ENCODE measurements at regions not wholly inside any gene's neighbourhood (a gene's known extent, or its start where the extent isn't known, plus 50 kb on each side); places are given as distances from the start of the nearest gene placed in this dataset.
"Not testable (repeated sequence)": the region's sequence is repeated elsewhere in the genome, so short reads cannot be mapped to it uniquely, and the experiment has no call there.

DNA sequence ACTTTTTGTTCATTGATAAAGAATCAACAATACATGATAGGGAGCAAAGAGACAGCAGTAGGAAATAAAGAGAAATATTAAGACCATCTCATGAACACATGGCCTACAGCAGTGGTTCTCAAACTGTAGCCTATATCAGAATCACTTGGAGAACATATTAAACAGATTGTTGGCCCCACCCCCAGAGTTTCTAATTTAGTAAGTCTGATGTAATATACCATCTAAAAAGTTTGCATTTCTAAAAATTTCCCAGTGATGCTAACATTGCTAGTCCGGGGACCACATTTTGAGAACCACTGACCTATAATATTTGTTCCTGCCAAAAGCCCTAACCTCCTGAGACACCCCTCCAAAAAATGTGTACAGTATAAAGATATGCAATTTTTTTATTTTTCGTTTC, 306.2 kb upstream of the NREP start:
- FAIRE-seq, result no peak
- no peak for DNase-seq (ENCODE audit: insufficient read length, low spot score)
- no peak for TF ChIP-seq POLR2A (IDR thresholded peaks at IDR 0.05; ENCODE audit: low read depth, low read length)

DNA sequence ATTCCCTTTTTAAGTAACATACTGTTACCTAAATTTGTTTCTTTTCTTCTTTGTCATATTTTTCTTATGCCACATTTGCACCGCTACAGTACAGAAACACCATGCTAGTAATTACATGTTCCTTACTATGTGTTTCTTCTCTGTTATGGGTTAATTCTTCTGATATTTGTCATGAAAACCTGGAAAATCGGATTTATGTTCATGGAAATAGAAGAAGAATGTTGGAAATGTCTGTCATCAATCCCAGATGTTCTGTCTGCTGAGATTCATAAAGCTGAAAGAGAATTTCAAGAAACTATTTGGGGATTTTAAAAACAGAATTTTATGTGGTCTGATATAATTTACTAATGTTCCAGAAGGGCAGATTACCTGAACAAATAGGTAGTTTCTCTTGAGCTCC, 305.2 kb upstream of the NREP start:
- TF ChIP-seq POLR2A (IDR thresholded peaks at IDR 0.05; ENCODE audit: low read depth, low read length), result no peak
- DNase-seq (ENCODE audit: insufficient read length, low spot score), result no peak
- FAIRE-seq, result no peak

DNA sequence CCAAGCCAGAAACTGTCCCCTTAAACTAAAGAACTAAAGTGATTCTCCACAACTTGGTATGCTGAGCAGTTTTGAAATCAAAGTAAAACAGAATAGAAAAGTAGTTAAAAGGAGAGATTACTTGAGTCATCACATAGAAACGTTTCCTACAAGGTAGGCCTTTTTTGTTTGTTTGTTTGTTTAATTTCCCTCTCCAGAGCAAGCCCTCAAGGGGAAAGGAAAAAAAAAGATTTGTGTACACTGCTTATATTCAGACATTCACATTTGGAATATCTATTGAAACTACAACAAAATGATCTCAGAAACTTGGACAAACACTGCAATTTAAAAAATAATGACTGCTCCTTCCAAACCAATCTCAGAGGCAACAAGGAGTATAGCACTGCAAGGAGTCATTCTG, 304.7 kb upstream of the NREP start:
- no peak for TF ChIP-seq POLR2A (IDR thresholded peaks at IDR 0.05; ENCODE audit: low read depth, low read length)
- no peak for FAIRE-seq
- DNase-seq (ENCODE audit: insufficient read length, low spot score), result no peak

DNA sequence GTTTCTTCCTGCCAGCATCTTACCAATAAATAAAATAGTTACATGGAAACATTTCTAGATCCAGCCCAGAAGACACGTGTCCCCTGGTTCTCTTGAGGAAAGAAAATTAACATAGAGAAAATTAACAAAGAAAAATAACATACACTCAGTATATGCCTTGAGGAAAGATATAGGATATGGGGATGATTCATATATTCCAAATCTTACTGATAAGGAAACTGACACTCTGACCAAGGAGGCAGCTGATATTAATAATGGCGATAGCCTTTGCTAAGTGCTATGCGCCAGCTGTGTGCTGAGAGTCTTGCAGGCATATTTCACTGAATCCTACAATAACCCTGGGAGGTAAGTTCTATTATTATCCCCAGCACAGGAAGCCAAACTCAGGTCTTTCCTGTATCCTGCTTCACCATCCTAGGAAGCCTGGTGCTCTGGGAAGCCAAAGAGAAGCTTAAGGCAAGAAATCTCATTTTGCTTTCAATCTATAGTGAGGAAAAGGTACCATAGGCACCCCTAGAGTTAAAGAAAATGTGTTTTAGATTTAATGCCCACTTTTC, 302.7 kb upstream of the NREP start:
- DNase-seq (ENCODE audit: insufficient read length, low spot score) (no peak), FAIRE-seq (no peak)
- no peak for TF ChIP-seq POLR2A (IDR thresholded peaks at IDR 0.05; ENCODE audit: low read depth, low read length)

DNA sequence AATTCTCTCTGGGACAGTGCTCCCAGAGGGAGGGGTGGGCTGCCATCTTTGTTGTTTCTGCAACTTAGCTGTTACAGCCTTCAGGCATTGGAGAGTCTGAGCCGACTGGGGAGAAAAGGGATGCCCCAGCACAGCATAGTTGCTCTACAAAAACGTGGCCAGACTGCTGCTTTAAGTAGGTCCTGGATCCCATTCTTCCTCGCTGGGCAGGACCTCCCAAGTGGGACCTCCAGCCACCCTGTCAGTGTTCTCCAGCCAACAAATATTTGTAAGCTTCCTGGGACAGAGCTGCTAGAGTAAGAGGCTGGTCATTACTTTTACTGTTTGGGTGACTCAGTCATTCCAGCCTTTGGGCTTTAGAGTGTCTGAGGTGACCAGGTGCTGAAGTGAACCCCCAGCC, 292.7 kb upstream of the NREP start:
- no peak for TF ChIP-seq POLR2A (IDR thresholded peaks at IDR 0.05; ENCODE audit: low read depth, low read length)
- DNase-seq (ENCODE audit: insufficient read length, low spot score) (no peak), FAIRE-seq (no peak)

DNA sequence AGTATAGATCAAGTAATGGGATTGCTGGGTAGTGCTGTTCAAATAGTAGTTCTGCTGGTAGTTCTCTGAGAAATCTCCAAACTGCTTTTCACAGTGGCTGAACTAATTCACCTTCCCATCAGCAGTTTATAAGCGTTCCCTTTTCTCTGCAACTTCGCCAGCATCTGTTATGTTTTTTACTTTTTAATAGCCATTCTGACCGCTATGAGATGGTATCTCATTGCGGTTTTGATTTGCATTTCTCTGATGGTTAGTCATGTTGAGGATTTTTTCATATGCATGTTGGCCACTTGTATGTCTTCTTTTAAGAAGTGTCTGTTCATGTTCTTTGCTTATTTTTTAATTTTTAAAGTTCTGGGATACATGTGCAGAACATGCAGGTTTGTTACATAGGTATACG, 279.2 kb upstream of the NREP start:
- TF ChIP-seq POLR2A (IDR thresholded peaks at IDR 0.05; ENCODE audit: low read depth, low read length), result no peak
- peak; percentile 45 for FAIRE-seq
- no peak for DNase-seq (ENCODE audit: insufficient read length, low spot score)

DNA sequence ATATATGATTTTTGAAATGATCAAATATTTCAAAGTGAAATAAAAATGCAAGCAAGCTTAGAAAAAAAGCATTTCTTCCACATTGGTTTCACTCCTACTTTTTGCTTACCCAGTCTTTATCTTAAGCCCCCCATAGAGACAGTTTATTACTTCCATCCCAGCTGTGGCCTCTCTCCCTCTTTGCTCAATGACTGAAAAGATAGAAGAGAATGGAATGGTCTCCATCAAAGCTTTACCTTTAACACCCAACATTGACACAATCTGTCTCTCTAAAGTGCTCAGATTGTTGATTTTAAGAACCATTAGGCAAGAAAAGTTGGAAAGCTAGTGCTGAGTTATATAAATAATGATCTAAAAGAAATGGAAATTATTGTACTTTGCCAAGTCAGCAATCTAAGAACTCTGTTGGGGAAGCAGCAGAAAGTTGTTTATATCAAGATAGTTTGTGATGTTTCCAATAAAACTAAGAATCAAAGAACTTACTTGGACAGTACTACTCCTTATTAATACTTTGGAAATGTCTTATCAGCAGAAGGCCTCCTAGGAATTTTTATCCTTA, 277.5 kb upstream of the NREP start:
- DNase-seq (ENCODE audit: insufficient read length, low spot score) (no peak), FAIRE-seq (no peak)
- TF ChIP-seq POLR2A (IDR thresholded peaks at IDR 0.05; ENCODE audit: low read depth, low read length), result no peak

DNA sequence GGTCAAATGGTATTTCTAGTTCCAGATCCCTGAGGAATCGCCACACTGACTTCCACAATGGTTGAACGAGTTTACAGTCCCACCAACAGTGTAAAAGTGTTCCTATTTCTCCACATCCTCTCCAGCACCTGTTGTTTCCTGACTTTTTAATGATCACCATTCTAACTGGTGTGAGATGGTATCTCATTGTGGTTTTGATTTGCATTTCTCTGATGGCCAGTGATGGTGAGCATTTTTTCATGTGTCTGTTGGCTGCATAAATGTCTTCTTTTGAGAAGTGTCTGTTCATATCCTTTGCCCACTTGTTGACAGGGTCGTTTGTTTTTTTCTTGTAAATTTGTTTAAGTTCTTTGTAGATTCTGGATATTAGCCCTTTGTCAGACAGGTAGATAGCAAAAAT, 269.9 kb upstream of the NREP start:
- not testable (repeated sequence) for FAIRE-seq; DNase-seq (ENCODE audit: insufficient read length, low spot score)

DNA sequence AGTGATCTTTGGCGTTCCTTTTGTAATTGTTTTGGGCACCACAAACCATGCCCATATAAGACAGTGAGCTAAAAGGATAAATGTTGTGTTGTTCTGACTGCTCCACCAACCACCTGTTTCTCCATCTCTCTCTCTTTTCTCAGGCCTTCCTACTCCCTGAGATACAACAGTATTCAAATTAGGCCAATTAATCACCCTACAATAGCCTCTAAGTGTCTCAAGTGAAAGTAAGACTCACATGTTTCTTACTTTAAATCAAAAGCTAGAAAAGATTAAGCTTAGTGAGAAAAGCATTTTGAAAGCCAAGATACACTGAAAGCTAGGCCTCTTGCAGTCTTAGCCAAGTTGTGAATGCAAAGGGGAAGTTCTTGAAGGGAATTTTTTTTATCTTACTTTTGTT, 268.8 kb upstream of the NREP start:
- TF ChIP-seq POLR2A (IDR thresholded peaks at IDR 0.05; ENCODE audit: low read depth, low read length), result no peak
- DNase-seq (ENCODE audit: insufficient read length, low spot score) (no peak), FAIRE-seq (no peak)

DNA sequence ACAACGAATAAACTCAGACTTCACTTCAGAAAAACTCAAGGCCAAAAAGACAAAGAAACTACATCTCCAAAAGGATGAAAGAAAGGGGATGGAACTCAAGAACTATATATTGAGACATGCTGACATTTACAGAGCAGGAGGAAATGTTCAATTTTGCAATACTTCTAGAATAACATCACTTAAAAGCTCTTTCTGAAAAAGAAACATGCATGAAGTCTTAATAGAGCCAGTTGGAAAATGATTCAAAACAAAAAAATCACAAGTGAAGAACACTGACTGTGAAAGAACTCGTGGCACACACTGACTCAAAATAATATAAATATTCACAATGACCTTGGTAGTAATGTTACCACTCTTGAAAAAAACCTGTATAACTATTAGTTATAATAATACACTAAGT, 267.8 kb upstream of the NREP start:
- FAIRE-seq, result no peak
- no peak for DNase-seq (ENCODE audit: insufficient read length, low spot score)
- no peak for TF ChIP-seq POLR2A (IDR thresholded peaks at IDR 0.05; ENCODE audit: low read depth, low read length)

DNA sequence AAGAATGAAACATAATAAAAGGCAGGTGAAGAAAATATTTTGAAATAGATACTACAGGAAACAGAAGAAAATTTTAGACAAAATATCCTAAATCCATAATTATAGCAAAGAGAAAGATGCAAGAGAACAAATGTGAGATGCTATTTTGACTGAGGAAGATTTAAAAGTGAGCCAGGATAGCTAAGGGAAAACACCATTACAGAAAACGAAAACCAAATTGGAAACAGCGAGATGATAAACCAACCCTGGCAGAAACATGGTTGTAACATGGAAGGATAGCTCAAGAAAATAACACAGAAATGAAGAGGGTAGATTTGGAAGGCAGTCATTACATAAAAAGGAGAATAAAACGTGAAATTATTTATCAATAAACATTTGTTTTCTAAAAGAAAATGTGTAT, 267.2 kb upstream of the NREP start:
- no peak for TF ChIP-seq POLR2A (IDR thresholded peaks at IDR 0.05; ENCODE audit: low read depth, low read length)
- no peak for DNase-seq (ENCODE audit: insufficient read length, low spot score)
- no peak for FAIRE-seq

DNA sequence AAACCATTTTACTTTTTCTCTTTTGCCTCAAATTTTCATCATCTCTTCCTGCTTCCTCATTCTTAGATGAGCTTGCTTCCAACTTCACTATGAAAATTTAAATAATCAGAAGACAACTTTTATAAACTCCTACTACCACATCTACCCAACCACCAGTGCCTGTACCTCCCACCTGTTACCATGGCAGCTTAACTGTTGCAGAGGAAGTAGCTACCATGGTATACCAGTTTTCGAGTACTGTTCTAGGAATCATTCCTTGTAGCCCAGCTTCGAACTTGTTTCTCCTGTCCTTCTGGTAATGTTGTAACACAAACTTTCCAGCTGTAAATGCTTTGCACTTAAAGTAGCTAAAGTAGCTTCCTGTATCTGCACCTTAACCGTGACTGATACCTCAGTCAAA, 266.8 kb upstream of the NREP start:
- DNase-seq (ENCODE audit: insufficient read length, low spot score), result no peak
- no peak for TF ChIP-seq POLR2A (IDR thresholded peaks at IDR 0.05; ENCODE audit: low read depth, low read length)
- no peak for FAIRE-seq

DNA sequence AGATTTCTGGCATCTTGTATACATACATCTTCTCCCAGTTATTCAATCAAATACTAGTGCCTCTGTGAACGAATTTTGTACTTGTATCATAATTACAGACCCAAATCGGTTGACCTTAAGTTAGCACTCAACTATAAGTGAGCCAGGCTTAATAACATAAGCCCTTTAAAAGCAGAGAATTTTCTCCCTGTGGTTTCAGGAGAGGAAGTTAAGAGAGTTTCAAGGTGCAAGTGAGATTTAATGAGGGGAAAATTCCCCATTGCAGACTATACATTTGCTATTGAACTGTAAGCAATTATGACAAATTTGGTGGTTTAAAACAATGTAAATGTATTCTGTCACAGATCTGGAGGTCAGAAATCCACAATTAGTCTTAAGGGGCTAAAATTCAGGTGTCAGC, 261.9 kb upstream of the NREP start:
- DNase-seq (ENCODE audit: insufficient read length, low spot score), result no peak
- TF ChIP-seq POLR2A (IDR thresholded peaks at IDR 0.05; ENCODE audit: low read depth, low read length), result no peak
- FAIRE-seq, result no peak

DNA sequence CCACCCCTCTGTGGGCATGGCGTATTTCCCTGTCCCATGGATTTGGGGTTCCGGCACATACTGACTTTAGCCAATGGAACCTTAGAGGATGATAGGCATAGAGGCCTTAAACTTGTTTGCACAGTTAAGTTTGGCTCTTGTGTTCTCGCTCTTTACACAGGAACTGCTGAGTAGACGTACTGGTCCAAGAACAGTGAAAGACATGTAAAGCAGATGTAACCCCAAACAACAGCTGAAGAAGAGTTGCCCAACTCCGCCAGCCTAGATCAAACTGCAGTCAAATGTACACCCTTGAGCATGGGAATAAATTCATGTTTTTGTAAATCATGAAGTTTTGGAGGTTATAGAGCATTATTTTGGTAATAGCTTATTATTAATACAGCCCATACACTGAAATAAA, 260.0 kb upstream of the NREP start:
- no peak for FAIRE-seq
- DNase-seq (ENCODE audit: insufficient read length, low spot score), result no peak
- no peak for TF ChIP-seq POLR2A (IDR thresholded peaks at IDR 0.05; ENCODE audit: low read depth, low read length)

DNA sequence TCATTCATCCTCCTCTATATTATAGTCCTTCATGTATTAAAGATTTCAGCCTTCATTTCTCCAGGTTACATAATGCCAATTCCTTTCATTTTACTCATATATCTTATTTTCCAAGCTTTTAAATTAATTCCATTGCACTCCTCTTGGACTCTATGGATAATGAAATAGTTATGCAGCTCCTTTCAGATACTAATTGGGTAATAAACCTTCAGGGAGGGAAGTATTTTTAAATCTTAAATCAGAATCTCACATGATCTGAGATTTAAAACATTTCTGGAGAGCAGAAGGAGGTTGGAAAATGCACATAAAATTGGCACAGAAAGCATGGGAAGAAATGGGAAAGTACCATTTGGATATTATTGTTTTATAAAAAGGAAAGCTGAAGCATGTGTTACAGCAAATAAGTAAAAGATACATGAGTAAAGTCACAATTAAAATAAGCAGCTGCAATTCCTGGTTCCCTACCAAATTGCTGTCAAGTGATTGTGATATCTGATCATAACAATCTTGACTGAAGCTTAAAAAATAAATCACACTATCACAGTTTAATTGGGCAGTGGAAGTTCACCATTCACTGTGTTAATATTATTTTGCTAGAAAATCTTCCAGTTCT, 257.9 kb upstream of the NREP start:
- no peak for DNase-seq (ENCODE audit: insufficient read length, low spot score)
- FAIRE-seq, result no peak
- TF ChIP-seq POLR2A (IDR thresholded peaks at IDR 0.05; ENCODE audit: low read depth, low read length), result no peak

Measured in H54 (cell line).